Endothelial cell (in vitro differentiated cells): ENCODE measurements at regions not wholly inside any gene's neighbourhood (a gene's known extent, or its start where the extent isn't known, plus 50 kb on each side); places are given as distances from the start of the nearest gene placed in this dataset.

Experiments
- DNase-seq: peaks from one replicate; pipeline ENCODE4 v3.0.0; 2021; ENCODE audit warnings: low spot score
- H3K27ac Mint-ChIP-seq: one replicate; pipeline ENCODE4 v1.8.0; 2021; ENCODE audit warnings: mixed read lengths, inconsistent platforms; ENCODE audit not compliant: unreplicated experiment
- H3K27me3 Mint-ChIP-seq: one replicate; pipeline ENCODE4 v1.8.0; 2021; ENCODE audit warnings: mild to moderate bottlenecking, moderate library complexity, mixed read lengths, inconsistent platforms; ENCODE audit not compliant: unreplicated experiment
- H3K36me3 Mint-ChIP-seq: one replicate; pipeline ENCODE4 v1.8.0; 2021; ENCODE audit warnings: mild to moderate bottlenecking, low read depth, mixed read lengths, inconsistent platforms; ENCODE audit not compliant: unreplicated experiment
- H3K4me1 Mint-ChIP-seq: one replicate; pipeline ENCODE4 v1.8.0; 2021; ENCODE audit warnings: mild to moderate bottlenecking, mixed read lengths, inconsistent platforms; ENCODE audit not compliant: unreplicated experiment
- H3K4me3 Mint-ChIP-seq: one replicate; pipeline ENCODE4 v1.8.0; 2021; ENCODE audit warnings: mild to moderate bottlenecking, mixed read lengths, inconsistent platforms; ENCODE audit not compliant: unreplicated experiment
- H3K9me3 Mint-ChIP-seq: one replicate; pipeline ENCODE4 v1.8.0; 2021; ENCODE audit warnings: mixed read lengths, inconsistent platforms; ENCODE audit not compliant: unreplicated experiment
- TF ChIP-seq, protein P1 (sequence below): fragments of 200-600 bp; sonication (generic); IDR thresholded peaks from one replicate; pipeline ENCODE4 v1.5.0; 2021; ENCODE audit warnings: antibody characterized with exemption; ENCODE audit not compliant: unreplicated experiment

- no peaks in the 10 kb centered on the region for H3K9me3 Mint-ChIP-seq
- no peak overlapping the region for H3K27ac Mint-ChIP-seq
- TF ChIP-seq, protein P1, sequence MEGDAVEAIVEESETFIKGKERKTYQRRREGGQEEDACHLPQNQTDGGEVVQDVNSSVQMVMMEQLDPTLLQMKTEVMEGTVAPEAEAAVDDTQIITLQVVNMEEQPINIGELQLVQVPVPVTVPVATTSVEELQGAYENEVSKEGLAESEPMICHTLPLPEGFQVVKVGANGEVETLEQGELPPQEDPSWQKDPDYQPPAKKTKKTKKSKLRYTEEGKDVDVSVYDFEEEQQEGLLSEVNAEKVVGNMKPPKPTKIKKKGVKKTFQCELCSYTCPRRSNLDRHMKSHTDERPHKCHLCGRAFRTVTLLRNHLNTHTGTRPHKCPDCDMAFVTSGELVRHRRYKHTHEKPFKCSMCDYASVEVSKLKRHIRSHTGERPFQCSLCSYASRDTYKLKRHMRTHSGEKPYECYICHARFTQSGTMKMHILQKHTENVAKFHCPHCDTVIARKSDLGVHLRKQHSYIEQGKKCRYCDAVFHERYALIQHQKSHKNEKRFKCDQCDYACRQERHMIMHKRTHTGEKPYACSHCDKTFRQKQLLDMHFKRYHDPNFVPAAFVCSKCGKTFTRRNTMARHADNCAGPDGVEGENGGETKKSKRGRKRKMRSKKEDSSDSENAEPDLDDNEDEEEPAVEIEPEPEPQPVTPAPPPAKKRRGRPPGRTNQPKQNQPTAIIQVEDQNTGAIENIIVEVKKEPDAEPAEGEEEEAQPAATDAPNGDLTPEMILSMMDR: no peak
- H3K4me3 Mint-ChIP-seq: no peak overlapping the region
- H3K36me3 Mint-ChIP-seq: no peaks in the 10 kb centered on the region
- no peak for DNase-seq
- no peaks in the 10 kb centered on the region for H3K27me3 Mint-ChIP-seq
- H3K4me1 Mint-ChIP-seq: no peaks in the 10 kb centered on the region
These were observed 70.0 kb upstream of the KLF4 start for GRCh38 chr9:107559494-107560086.

DNA sequence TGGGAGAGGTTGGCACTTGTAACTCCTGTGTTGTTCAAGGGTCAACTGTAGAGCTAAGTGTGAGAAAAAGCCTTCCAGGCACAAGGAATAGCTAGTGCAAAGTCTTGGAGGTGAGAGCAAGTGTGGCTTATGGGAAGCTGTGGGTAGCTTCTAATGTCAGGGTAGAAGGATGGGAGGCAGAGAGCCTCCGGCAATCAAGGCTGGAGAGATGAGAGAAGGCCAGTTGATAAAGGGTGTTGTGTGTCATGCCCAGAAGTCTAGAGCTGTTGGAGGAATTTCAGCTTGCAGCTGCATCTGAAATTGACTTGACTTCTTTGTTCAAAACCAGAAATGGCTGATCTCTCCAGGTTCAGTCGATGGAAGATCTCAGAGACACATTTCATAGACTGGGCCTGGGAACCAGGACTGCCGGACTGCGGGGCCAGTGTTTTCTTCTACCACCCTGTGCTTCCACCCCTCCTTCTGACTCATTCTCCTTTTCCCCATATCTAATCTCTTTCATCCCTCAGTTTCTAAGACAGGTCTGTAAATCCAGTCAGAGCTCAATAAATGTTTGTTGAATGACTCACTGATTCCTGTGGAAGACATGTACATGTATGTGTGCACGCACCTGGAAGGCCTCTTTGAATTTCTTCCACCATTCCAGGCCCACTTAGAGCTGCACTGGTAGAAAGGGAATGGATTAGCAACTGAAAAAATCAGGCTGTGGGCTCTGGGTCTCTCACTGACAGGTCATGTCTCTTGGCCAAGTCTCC, 67.8 kb upstream of the KLF4 start:
- Mint-ChIP-seq H3K4me1 (no peaks in the 10 kb centered on the region), H3K36me3 (no peaks in the 10 kb centered on the region), H3K9me3 (no peaks in the 10 kb centered on the region), H3K27ac (no peak overlapping the region), H3K27me3 (no peaks in the 10 kb centered on the region), H3K4me3 (no peak overlapping the region)
- TF ChIP-seq, protein P1: no peak
- no peak for DNase-seq

DNA sequence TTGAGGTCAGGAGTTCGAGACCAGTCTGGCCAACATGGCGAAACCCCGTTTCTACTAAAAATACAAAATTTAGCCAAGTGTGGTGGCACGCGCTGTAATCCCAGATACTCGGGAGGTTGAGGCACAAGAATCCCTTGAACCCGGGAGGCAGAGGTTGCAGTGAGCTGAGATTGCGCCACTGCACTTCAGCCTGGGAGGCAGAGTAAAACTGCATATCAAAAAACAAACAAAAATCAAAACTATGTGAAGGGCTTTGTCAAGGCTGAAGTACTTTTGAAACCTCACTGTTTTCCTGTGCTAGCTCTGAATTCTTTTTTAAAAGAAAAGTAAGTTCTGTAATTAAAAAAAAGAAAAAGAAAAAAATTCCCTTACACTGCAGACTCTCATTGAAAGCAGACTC, 65.1 kb upstream of the KLF4 start:
- Mint-ChIP-seq H3K9me3 (no peaks in the 10 kb centered on the region), H3K27me3 (peaks cover 6% of the 10 kb centered on the region), H3K4me3 (no peak overlapping the region), H3K4me1 (no peaks in the 10 kb centered on the region), H3K27ac (no peak overlapping the region), H3K36me3 (no peaks in the 10 kb centered on the region)
- no peak for DNase-seq
- TF ChIP-seq, protein P1: no peak

DNA sequence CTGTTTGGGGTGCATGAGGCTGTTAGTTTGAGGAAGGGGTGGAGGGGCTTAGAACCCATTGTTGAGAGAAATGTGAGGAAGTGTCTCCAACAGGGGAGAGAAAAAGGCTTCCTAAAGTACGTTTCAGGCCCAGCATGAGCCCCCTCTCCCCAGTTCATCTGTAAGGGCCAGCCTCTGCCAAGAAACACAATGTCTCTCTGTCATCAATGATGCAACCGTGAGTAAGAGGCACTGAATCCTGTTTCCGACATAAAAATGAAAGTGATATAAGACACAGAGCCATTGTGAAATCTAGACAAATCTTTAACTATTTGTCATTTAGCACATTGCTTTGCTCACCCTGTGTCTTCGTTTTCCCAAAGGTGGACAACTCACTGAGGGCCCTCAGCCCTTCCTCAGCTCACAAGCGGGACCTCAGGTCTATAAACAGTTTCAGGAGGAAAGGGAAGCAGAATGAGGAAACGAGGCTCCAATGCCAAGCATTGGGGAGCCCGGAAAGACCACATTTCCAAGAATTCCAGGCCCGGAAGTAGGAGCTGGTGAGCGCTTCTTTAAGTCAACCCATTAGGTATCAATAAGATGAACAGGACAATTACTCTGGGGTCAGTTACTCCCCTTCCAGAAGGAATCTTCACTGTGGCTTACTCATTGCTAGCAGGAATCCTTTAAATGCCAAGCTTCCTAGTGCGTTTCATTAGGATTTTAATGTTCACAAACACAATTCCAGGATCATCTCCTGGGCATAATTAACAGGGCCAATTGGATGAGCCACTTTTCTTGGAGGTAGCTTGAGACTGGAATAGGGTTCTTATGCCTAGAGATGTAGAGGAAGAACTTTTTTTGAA, 59.0 kb upstream of the KLF4 start:
- TF ChIP-seq, protein P1: no peak

More for the DNA sequence above, 59.0 kb upstream of the KLF4 start:
- H3K27me3 Mint-ChIP-seq: peaks cover 8% of the 10 kb centered on the region
- no peaks in the 10 kb centered on the region for H3K9me3 Mint-ChIP-seq
- no peaks in the 10 kb centered on the region for H3K36me3 Mint-ChIP-seq
- peak overlapping the region; percentile 68 for H3K27ac Mint-ChIP-seq
- no peak overlapping the region for H3K4me3 Mint-ChIP-seq
- H3K4me1 Mint-ChIP-seq: peaks cover 15% of the 10 kb centered on the region
- DNase-seq: no peak
